ENCODE measurements at regions not wholly inside any gene's neighbourhood (a gene's known extent, or its start where the extent isn't known, plus 50 kb on each side); places are given as distances from the start of the nearest gene placed in this dataset.

GRCh38 chr7:12131122-12131521 lies 80.0 kb upstream of the TMEM106B start:
- DNase-seq (ENCODE audit: low spot score), result no peak

DNA sequence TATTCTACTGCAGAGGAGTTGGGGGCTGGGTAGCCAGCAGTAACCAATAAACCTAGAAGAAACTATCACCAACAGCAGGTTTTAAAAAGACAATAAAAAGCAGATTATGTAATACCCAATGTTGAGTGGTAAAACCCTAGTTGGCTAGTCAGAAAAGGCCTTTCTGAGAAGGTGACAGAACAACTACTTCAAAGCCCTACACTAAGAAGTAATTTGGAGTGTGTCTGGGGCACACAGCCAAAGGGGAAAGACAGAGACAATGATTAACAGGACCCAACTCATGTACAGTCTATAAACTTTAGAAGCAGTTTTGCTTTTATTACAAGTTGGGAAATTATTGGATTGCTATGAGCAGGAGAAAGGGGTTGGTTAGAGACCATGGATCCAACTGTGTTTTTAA lies 77.2 kb upstream of the TMEM106B start:
- DNase-seq (ENCODE audit: low spot score), result no peak

DNA sequence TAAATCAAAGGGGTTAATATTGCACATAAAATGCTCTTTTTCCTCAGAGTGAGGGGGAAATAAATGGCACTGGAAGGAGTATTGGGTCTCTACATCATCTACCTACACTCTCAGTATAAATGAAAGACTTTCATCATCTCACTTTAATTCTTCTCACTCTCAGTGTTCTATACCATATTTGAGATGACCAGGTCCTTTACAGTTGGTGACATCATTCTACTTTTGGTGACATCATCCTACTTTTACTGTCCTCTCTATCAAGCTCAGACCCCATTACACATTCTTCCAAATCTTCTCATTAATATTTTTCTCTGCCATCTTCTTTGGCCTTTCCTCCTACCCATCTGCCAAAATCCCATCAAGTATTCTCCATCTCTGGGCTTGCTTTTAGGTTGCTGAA lies 74.6 kb upstream of the TMEM106B start:
- no peak for DNase-seq (ENCODE audit: low spot score)

- DNase-seq (ENCODE audit: low spot score), result no peak
Measured at GRCh38 chr7:12137283-12137682, 73.8 kb upstream of the TMEM106B start.

- no peak for DNase-seq (ENCODE audit: low spot score)
Measured at GRCh38 chr7:12138421-12138820, 72.7 kb upstream of the TMEM106B start.

DNA sequence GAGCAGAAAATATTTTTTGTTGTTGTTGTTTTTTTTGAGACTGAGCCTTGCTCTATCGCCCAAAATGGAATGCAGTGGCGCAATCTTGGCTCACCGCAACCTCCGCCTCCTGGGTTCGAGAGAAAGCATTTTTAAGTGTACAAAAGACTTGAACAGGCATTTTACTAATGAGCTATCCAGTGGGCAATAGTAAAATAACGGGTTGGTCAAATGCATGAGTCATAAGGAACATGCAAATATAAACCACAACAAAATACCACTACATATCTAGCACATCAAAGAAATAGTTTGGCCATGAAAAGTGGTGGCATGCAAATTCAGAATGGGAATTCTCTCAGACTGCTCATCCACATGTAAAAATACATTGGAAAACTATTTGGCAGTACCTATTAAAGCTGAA lies 71.7 kb upstream of the TMEM106B start:
- DNase-seq (ENCODE audit: low spot score), result peak; percentile 38

DNA sequence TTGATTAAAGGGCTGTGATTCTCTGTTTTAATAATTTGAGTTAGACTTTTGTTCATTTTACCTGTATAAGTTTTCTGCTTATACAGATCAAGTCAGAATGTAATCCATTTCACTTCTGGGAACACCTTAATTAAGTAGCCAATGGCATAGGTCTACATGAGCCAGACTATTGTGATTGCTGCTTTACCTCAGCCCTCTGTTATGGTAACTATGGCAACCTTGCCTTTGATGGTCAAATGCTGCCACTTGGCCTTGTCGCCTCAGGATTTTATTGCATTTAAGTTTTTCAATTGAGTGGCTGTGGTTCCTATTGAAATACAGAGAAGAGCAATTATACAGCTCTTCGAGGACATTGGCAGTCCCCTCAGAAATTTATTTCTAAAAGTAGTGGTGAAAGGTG lies 64.3 kb upstream of the TMEM106B start:
- no peak for DNase-seq (ENCODE audit: low spot score)

GRCh38 chr7:12152196-12152918 lies 58.7 kb upstream of the TMEM106B start:
- DNase-seq (ENCODE audit: low spot score), result no peak

GRCh38 chr7:12154119-12154518 lies 57.0 kb upstream of the TMEM106B start:
- no peak for DNase-seq (ENCODE audit: low spot score)

DNA sequence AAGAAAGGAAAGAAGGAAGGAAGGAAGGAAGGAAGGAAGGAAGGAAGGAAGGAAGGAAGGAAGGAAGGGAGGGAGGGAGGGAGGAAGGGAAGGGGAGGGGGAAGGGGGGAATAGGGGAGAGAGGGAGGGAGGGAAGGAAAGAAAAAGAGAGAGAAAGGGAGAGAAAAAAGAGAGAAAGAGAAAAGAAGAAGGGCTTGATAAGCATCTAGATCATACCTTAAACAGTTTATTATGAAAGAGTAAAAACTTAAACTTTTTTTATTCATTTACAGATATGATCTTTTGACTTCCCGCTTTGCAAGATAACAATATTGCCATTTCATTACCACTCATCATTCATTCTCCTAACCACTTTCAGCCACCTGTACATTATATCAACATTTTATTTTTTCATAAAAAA lies 53.6 kb upstream of the TMEM106B start:
- no peak for DNase-seq (ENCODE audit: low spot score)

DNA sequence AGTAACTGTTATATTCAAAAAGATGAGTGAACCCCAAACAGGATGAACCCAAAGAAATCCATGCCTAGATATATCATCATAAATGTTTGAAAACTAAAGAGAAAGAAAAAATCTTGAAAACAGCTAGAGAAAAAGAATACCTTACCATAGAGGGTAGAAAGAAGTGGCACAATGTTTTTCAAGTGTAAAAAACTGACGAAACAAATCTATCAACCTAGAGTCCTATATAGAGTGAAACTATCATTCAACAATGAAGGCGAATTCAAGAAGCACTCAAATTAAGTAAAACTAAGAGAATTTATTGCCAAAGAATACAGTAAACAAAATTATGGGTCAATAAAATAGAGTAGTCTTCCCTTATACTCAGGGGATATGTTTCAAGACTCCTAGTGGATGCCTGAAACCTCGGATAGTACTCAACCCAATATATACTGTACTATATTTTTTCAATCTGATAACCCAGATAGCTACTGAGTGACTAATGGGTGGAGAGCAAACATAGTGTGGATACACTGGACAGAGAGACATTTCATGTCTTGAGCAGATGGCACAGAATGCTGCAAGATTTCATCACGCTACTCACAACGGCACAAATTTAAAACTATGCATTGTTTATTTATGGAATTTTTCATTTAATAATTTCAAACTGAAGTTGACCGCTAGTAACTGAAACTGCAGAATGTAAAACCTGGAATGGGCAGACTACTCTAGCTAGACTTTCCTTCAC lies 52.6 kb upstream of the TMEM106B start:
- DNase-seq (ENCODE audit: low spot score), result no peak

DNA sequence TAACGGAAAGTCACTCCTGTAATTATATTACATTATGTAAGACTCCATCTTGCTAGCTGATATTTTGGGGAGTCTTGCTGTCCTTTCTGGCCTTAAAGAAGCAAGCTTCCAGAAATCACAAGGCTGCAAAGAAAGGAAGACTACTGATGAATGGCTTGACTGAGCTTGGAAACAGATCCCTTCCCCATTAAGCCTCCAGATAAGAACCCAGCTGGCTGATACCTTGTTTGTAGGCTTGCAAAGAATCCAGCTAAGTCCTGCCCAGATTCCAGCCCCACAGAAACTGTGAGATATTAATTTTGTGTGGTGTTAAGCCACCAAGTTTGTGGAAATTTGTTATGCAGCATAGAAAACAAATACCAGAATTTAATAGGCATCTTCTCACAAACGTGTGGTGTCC lies 49.9 kb upstream of the TMEM106B start:
- no peak for DNase-seq (ENCODE audit: low spot score)

Data from COLO829 (cell line).